ENCODE measurements at regions not wholly inside any gene's neighbourhood (a gene's known extent, or its start where the extent isn't known, plus 50 kb on each side); places are given as distances from the start of the nearest gene placed in this dataset.

- no peak overlapping the region for H3K4me2 ChIP-seq (replicated peaks; ENCODE audit: extremely low read depth, low read length, poor library complexity, severe bottlenecking)
- no peak overlapping the region for H3K4me3 Mint-ChIP-seq
- H3K79me2 ChIP-seq (ENCODE audit: insufficient read depth, low read length) = no peaks in the 10 kb centered on the region
- no CpG with 5 or more reads among the region's 1 CpG for WGBS (ENCODE audit: insufficient coverage)
- peaks cover 0 to under 1% of the 10 kb centered on the region in 2 donors for H3K9me3 ChIP-seq (replicated peaks in 1 of 2; ENCODE audit: control insufficient read depth in 1 of 2, insufficient read depth in 1 of 2, low read length in 2 of 2)
- no peaks in the 10 kb centered on the region for H3K27me3 ChIP-seq (ENCODE audit: control insufficient read depth in 2 of 2, insufficient read depth in 2 of 2, low read length in 2 of 2)
- H3K4me1 Mint-ChIP-seq = peaks cover 5% of the 10 kb centered on the region
- H3K36me3 ChIP-seq (replicated peaks in 1 of 2; ENCODE audit: control insufficient read depth in 1 of 2, insufficient read depth in 2 of 2, low read length in 2 of 2) = no peaks in the 10 kb centered on the region
- H2AFZ ChIP-seq (ENCODE audit: insufficient read depth, low read depth, low read length, poor library complexity, severe bottlenecking) = no peak overlapping the region
- H3K36me3 Mint-ChIP-seq = peaks cover 0 to 1% of the 10 kb centered on the region in 2 donors
- H3K27me3 Mint-ChIP-seq (ENCODE audit: low read depth in 3 of 3) = no peaks in the 10 kb centered on the region
- DNase-seq = no peak
- H3K4me3 ChIP-seq (replicated peaks in 1 of 3; ENCODE audit: low read depth in 2 of 3, low read length in 3 of 3) = no peak overlapping the region
- peaks cover 0 to 9% (median 2%) of the 10 kb centered on the region in 7 donors for H3K9me3 Mint-ChIP-seq
- no peaks in the 10 kb centered on the region for H4K20me1 ChIP-seq (ENCODE audit: insufficient read depth, low read length)
- H3K27ac Mint-ChIP-seq = no peak overlapping the region
- intact Hi-C loops (cut with micrococcal nuclease) = no loop called here
- no peak overlapping the region for H3K9ac ChIP-seq (ENCODE audit: insufficient read depth, low read length, poor library complexity, severe bottlenecking)
- no peaks in the 10 kb centered on the region for H3K4me1 ChIP-seq (ENCODE audit: control insufficient read depth in 1 of 2, insufficient read depth in 2 of 2, low read length in 2 of 2)
- H3K27ac ChIP-seq (ENCODE audit: low read depth in 1 of 2, low read length in 2 of 2) = no peak overlapping the region
- TF ChIP-seq, protein P1, sequence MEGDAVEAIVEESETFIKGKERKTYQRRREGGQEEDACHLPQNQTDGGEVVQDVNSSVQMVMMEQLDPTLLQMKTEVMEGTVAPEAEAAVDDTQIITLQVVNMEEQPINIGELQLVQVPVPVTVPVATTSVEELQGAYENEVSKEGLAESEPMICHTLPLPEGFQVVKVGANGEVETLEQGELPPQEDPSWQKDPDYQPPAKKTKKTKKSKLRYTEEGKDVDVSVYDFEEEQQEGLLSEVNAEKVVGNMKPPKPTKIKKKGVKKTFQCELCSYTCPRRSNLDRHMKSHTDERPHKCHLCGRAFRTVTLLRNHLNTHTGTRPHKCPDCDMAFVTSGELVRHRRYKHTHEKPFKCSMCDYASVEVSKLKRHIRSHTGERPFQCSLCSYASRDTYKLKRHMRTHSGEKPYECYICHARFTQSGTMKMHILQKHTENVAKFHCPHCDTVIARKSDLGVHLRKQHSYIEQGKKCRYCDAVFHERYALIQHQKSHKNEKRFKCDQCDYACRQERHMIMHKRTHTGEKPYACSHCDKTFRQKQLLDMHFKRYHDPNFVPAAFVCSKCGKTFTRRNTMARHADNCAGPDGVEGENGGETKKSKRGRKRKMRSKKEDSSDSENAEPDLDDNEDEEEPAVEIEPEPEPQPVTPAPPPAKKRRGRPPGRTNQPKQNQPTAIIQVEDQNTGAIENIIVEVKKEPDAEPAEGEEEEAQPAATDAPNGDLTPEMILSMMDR (IDR thresholded peaks at IDR 0.05) = no peak
These were observed 123.8 kb upstream of the INHBA start for GRCh38 chr7:41826641-41827040.

- Mint-ChIP-seq H3K36me3 (peaks cover 0 to 1% of the 10 kb centered on the region in 2 donors), H3K9me3 (peaks cover 0 to 8% (median 2%) of the 10 kb centered on the region in 7 donors), H3K27me3 (ENCODE audit: low read depth in 3 of 3) (no peaks in the 10 kb centered on the region), H3K27ac (no peak overlapping the region), H3K4me3 (no peak overlapping the region), H3K4me1 (peaks cover 5% of the 10 kb centered on the region)
- Histone ChIP-seq H3K79me2 (ENCODE audit: insufficient read depth, low read length) (no peaks in the 10 kb centered on the region), H3K36me3 (replicated peaks in 1 of 2; ENCODE audit: control insufficient read depth in 1 of 2, insufficient read depth in 2 of 2, low read length in 2 of 2) (no peaks in the 10 kb centered on the region), H4K20me1 (ENCODE audit: insufficient read depth, low read length) (no peaks in the 10 kb centered on the region), H2AFZ (ENCODE audit: insufficient read depth, low read depth, low read length, poor library complexity, severe bottlenecking) (no peak overlapping the region), H3K4me2 (replicated peaks; ENCODE audit: extremely low read depth, low read length, poor library complexity, severe bottlenecking) (no peak overlapping the region), H3K4me3 (replicated peaks in 1 of 3; ENCODE audit: low read depth in 2 of 3, low read length in 3 of 3) (no peak overlapping the region), H3K9me3 (replicated peaks in 1 of 2; ENCODE audit: control insufficient read depth in 1 of 2, insufficient read depth in 1 of 2, low read length in 2 of 2) (no peaks in the 10 kb centered on the region), H3K27me3 (ENCODE audit: control insufficient read depth in 2 of 2, insufficient read depth in 2 of 2, low read length in 2 of 2) (no peaks in the 10 kb centered on the region), H3K9ac (ENCODE audit: insufficient read depth, low read length, poor library complexity, severe bottlenecking) (no peak overlapping the region), H3K4me1 (ENCODE audit: control insufficient read depth in 1 of 2, insufficient read depth in 2 of 2, low read length in 2 of 2) (no peaks in the 10 kb centered on the region), H3K27ac (ENCODE audit: low read depth in 1 of 2, low read length in 2 of 2) (no peak overlapping the region)
- 43% methylated on average over 2 of the region's 4 CpGs for WGBS (ENCODE audit: insufficient coverage)
- intact Hi-C loops (cut with micrococcal nuclease) = no loop called here
- TF ChIP-seq, protein P1 (IDR thresholded peaks at IDR 0.05) = no peak
- DNase-seq = no peak
These were observed 123.1 kb upstream of the INHBA start for GRCh38 chr7:41825927-41826480.

Measured in CD14-positive monocyte (primary cell).